GM12865 (cell line): ENCODE measurements at regions not wholly inside any gene's neighbourhood (a gene's known extent, or its start where the extent isn't known, plus 50 kb on each side); places are given as distances from the start of the nearest gene placed in this dataset.

Experiments
- DNase-seq: peaks from one replicate; pipeline ENCODE4 v3.0.0; 2010; ENCODE audit warnings: low read depth
- H3K4me3 ChIP-seq: 2 replicates; pipeline ENCODE4 v1.5.1; 2011; ENCODE audit warnings: mild to moderate bottlenecking, low read depth, low read length, control low read depth
- CTCF ChIP-seq: IDR thresholded peaks from 2 replicates; pipeline ENCODE4 v1.5.1; 2011; ENCODE audit warnings: low read length, control low read depth, low read depth, inconsistent platforms; ENCODE audit not compliant: insufficient read depth; ENCODE audit errors: missing control alignments

DNA sequence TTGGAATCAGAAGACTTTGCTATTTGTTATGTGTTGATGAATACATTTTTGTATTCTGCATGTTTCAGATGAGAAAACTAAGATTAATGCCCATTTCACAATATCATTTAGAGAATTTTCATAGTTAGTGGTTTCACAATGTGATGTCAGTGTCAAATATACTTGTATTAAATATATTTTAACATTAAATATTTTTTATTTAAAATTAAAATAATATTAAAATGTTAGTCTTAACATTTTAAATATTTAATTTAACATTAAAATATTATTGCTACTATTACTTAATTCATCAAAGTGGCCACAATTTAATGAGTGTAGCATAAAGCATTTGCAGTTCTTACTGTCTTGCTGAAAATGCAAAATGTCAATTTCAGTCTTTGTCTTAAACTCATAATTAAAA, 478.8 kb downstream of the KCNJ2 start:
- H3K4me3 ChIP-seq = no peak overlapping the region
- no peak for DNase-seq
- TF ChIP-seq CTCF = no peak

GRCh38 chr17:70653850-70654249, 484.5 kb downstream of the KCNJ2 start:
- no peak for DNase-seq
- H3K4me3 ChIP-seq = no peak overlapping the region
- TF ChIP-seq CTCF = no peak

- no peak for DNase-seq
- TF ChIP-seq CTCF = no peak
Measured at GRCh38 chr17:70654706-70655105, 485.4 kb downstream of the KCNJ2 start.

DNA sequence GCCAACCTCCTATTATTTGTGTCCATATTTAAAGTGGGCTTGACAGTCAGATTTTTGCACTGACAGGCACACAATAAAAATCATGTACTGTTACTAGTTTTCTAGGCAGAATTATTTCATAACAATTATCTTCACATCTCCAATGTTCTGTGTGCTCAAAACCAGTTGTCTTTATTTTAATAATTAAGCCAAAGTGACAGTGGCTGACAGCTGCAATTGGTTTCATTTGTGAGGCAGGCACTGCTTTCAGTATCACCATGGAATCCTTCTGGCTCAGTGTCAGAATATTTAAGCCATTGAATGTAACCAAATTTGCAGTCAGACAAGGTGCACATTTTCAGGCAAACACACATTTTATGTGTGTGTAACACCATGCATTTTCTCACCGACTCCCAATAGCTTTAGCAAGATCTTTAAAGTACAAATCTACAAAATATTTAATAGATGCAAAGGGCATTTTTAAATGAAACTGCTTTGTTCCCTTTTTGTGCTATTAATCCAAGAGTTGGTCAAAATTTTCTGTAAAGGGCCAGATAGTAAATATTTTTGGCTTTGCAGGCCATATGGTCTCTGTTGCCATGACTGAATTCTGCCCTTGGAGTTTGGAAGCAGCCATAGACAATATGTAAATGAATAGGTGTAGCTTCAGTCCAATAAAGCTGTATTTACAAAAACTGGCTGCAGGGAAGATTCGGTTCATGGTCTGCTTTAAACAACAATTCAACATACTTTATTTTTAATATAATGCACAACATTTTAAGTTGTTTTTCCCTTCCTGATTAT, 486.0 kb downstream of the KCNJ2 start:
- H3K4me3 ChIP-seq = no peak overlapping the region
- TF ChIP-seq CTCF = no peak
- no peak for DNase-seq

More at GRCh38 chr17:70654706-70655105, 485.4 kb downstream of the KCNJ2 start:
- no peak overlapping the region for H3K4me3 ChIP-seq

- H3K4me3 ChIP-seq = no peak overlapping the region
- no peak for DNase-seq
- TF ChIP-seq CTCF = no peak
Measured at GRCh38 chr17:70658317-70658716, 489.0 kb downstream of the KCNJ2 start.

GRCh38 chr17:70658840-70659239, 489.5 kb downstream of the KCNJ2 start:
- H3K4me3 ChIP-seq = no peak overlapping the region
- DNase-seq = no peak
- no peak for TF ChIP-seq CTCF
